Pancreas (tissue), 10 donors: ENCODE measurements at regions not wholly inside any gene's neighbourhood (a gene's known extent, or its start where the extent isn't known, plus 50 kb on each side); places are given as distances from the start of the nearest gene placed in this dataset.

Source experiments
- ATAC-seq, 4 donors: fragments of 200-7000 bp; cut with Tn5 transposase; one replicate each; pipeline versions ENCODE4 v1.8.0 to v1.9.1; 2020; ENCODE audit warnings: mild to moderate bottlenecking in 4 of 4, moderate library complexity in 4 of 4
- DNase-seq, 6 donors: peaks; one replicate each; pipeline ENCODE4 v3.0.0-alpha.2; 2020
- FAIRE-seq: peaks from 2 replicates; lab custom pipeline; 2012; peaks lifted over from hg19 to GRCh38; lab: Jason Lieb, UNC
- H3K27ac ChIP-seq, 4 donors: fragments of 200-600 bp; sonication (generic); 1 replicate in 3 of 4; 2 replicates in 1 of 4; pipeline versions ENCODE4 v1.5.0 to v1.8.0; 2020
- H3K27me3 ChIP-seq, 4 donors: fragments of 200-600 bp; one replicate each; pipeline ENCODE4 v1.8.0; 2021
- H3K36me3 ChIP-seq, 3 donors: fragments of 200-600 bp; sonication (generic) in 1 of 3; one replicate each; pipeline versions ENCODE4 v1.5.0 to v1.8.0; 2020 to 2021
- H3K4me1 ChIP-seq, 3 donors: fragments of 200-600 bp; one replicate each; pipeline ENCODE4 v1.8.0; 2021
- H3K4me3 ChIP-seq, 4 donors: fragments of 200-600 bp; sonication (generic) in 2 of 4; one replicate each; pipeline versions ENCODE4 v1.5.0 to v1.8.0; 2020 to 2021
- H3K9me3 ChIP-seq, 4 donors: fragments of 200-600 bp; one replicate each; pipeline ENCODE4 v1.8.0; 2021
- WGBS, 2 donors: extraction: QIAGEN DNeasy Blood & Tissue Kit; methylation state at CpG; one replicate each; pipeline ENCODE4 v1.1.7; 2013; 5-methylcytosine and 5-hydroxymethylcytosine counted together
- intact Hi-C, 3 donors: fragments of 100-400 bp; cut with DNase I; formaldehyde crosslinking; loops; one replicate each; pipeline versions ENCODE4 v1.11.1 to v1.14.2; 2022
- TF ChIP-seq, protein P1 (sequence below), 4 donors: fragments of 200-600 bp; sonication (generic) in 3 of 4; IDR thresholded peaks; one replicate each; pipeline versions ENCODE4 v1.5.0 to v1.8.0; 2021; ENCODE audit warnings: antibody characterized with exemption in 4 of 4
- donor health status: healthy with polysubstance abuse.
- donor health status: DM: no; HTN: no; CAD: no; lungs with moderate emphysema.
- donor health status: DM: no; HTN: no; CAD: no.
- donor health status: control.
- donor health status: control.
- donor health status: Bipolar disorder and iron deficiency.
- donor health status: DM: yes; HTN: yes; CAD: no.
- donor health status: DM: no; HTN: no; CAD: no.
- donor health status: DM: no; HTN: no; CAD: no.
- donor health status: DM: yes; HTN: yes; CAD: no.

- ATAC-seq (no peak), FAIRE-seq (no peak), DNase-seq (no peak)
- H3K27ac ChIP-seq: no peak overlapping the region
- H3K36me3 ChIP-seq: no peaks in the 10 kb centered on the region
- H3K4me3 ChIP-seq: no peak overlapping the region
- H3K27me3 ChIP-seq: no peaks in the 10 kb centered on the region
- H3K9me3 ChIP-seq: peaks cover 0 to 3% (median 0%) of the 10 kb centered on the region in 4 donors
- H3K4me1 ChIP-seq: no peaks in the 10 kb centered on the region
- WGBS, 2 donors: 65 to 83% methylated on average over 3 of the region's 3 CpGs
- intact Hi-C loops: no loop called here
- TF ChIP-seq, protein P1, sequence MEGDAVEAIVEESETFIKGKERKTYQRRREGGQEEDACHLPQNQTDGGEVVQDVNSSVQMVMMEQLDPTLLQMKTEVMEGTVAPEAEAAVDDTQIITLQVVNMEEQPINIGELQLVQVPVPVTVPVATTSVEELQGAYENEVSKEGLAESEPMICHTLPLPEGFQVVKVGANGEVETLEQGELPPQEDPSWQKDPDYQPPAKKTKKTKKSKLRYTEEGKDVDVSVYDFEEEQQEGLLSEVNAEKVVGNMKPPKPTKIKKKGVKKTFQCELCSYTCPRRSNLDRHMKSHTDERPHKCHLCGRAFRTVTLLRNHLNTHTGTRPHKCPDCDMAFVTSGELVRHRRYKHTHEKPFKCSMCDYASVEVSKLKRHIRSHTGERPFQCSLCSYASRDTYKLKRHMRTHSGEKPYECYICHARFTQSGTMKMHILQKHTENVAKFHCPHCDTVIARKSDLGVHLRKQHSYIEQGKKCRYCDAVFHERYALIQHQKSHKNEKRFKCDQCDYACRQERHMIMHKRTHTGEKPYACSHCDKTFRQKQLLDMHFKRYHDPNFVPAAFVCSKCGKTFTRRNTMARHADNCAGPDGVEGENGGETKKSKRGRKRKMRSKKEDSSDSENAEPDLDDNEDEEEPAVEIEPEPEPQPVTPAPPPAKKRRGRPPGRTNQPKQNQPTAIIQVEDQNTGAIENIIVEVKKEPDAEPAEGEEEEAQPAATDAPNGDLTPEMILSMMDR (IDR thresholded peaks at IDR 0.05): no peak
These were observed 692.4 kb downstream of the FAT4 start for GRCh38 chr4:126007142-126007541.

DNA sequence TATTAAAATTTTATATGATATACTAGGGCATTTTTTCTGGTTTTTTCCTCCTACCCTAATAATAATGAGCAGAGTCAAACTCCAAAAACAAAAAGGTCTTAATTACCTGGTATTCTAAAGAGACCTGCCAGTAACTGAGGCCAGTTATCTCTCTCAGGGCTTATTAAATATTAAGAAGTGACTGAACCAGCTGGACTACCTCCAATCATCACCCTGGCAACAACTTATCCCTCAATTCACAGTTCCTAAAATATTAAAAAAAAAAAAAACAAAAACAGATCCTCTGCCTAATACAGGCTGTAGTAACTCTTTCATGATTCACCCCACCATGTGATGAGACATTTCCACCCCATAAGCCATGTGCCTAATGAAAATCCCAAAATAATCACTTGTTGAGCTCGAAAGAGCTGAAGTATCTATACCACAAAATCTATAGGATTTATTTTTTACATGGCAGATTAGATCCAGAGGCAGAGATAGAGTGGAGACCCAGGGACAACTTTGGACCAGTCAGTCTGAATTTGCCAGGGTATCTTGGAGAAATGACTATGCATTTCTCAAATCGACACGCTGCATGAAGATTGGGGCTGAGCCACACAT lies 698.0 kb downstream of the FAT4 start:
- 67 to 73% methylated on average over 3 of the region's 3 CpGs for WGBS, 2 donors
- intact Hi-C loops: no loop called here
- TF ChIP-seq, protein P1 (IDR thresholded peaks at IDR 0.05): no peak

GRCh38 chr4:126018274-126018673 lies 703.5 kb downstream of the FAT4 start:
- WGBS, 2 donors: 62 to 78% methylated on average over 1 of the region's 1 CpG
- Histone ChIP-seq H3K9me3 (no peaks in the 10 kb centered on the region), H3K27ac (no peak overlapping the region), H3K36me3 (no peaks in the 10 kb centered on the region), H3K27me3 (no peaks in the 10 kb centered on the region), H3K4me3 (no peak overlapping the region), H3K4me1 (no peaks in the 10 kb centered on the region)
- TF ChIP-seq, protein P1 (IDR thresholded peaks at IDR 0.05): no peak
- intact Hi-C loops: no loop called here
- FAIRE-seq (no peak), DNase-seq (no peak), ATAC-seq (no peak)

More for the DNA sequence above, 698.0 kb downstream of the FAT4 start:
- Histone ChIP-seq H3K4me1 (no peaks in the 10 kb centered on the region), H3K36me3 (no peaks in the 10 kb centered on the region), H3K4me3 (no peak overlapping the region), H3K27ac (no peak overlapping the region), H3K9me3 (peaks cover 0 to 3% (median 0%) of the 10 kb centered on the region in 4 donors), H3K27me3 (no peaks in the 10 kb centered on the region)
- ATAC-seq: no peak
- no peak for FAIRE-seq
- DNase-seq: no peak

- 15 to 19% methylated on average over 3 of the region's 3 CpGs for WGBS, 2 donors
- Histone ChIP-seq H3K4me1 (no peaks in the 10 kb centered on the region), H3K36me3 (no peaks in the 10 kb centered on the region), H3K9me3 (no peaks in the 10 kb centered on the region), H3K4me3 (no peak overlapping the region), H3K27me3 (no peaks in the 10 kb centered on the region), H3K27ac (no peak overlapping the region)
- DNase-seq (no peak), FAIRE-seq (no peak), ATAC-seq (no peak)
- TF ChIP-seq, protein P1 (IDR thresholded peaks at IDR 0.05): no peak
- intact Hi-C loops: no loop called here
These were observed 709.1 kb downstream of the FAT4 start for GRCh38 chr4:126023896-126024295.

DNA sequence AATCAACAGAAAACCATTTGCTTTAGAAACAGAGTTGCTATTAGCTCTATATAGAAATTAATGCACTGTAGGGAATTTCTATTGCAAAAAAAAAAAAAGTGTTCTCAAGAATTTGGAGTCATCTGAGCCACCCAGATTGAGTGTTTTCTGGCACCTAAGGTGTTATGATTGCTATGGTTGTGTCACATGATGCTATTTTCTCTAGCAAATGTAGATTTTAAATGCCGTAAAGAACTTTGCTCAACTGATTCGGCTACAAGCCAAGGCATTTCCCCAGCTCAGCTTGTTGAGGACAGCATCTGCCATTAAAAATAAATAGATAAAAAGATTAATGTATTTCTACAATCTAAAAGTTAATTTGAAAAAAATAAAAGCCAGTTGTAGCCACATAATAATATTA lies 712.8 kb downstream of the FAT4 start:
- no peak for ATAC-seq
- Histone ChIP-seq H3K9me3 (no peaks in the 10 kb centered on the region), H3K4me3 (no peak overlapping the region), H3K27me3 (no peaks in the 10 kb centered on the region), H3K36me3 (no peaks in the 10 kb centered on the region), H3K27ac (no peak overlapping the region), H3K4me1 (no peaks in the 10 kb centered on the region)
- DNase-seq: no peak
- 44 to 62% methylated on average over 2 of the region's 2 CpGs for WGBS, 2 donors
- TF ChIP-seq, protein P1 (IDR thresholded peaks at IDR 0.05): no peak
- no peak for FAIRE-seq
- intact Hi-C loops: no loop called here
